NCI-H82 treated with DMSO at 0.1 percent for 48 hours (cell line): ENCODE measurements at regions not wholly inside any gene's neighbourhood (a gene's known extent, or its start where the extent isn't known, plus 50 kb on each side); places are given as distances from the start of the nearest gene placed in this dataset.

ENCODE experiments used
- DNase-seq: peaks from one replicate; lab custom pipeline; 2025; ENCODE audit not compliant: unreplicated experiment; lab: John Stamatoyannopoulos, UW

- no peak for DNase-seq
Measured at GRCh38 chr20:10986586-10986985, 312.8 kb upstream of the JAG1 start.

- no peak for DNase-seq
Measured at GRCh38 chr20:10987651-10988383, 314.0 kb upstream of the JAG1 start.

GRCh38 chr20:10990625-10991382 lies 317.0 kb upstream of the JAG1 start:
- DNase-seq: no peak

GRCh38 chr20:10992731-10993130 lies 318.9 kb upstream of the JAG1 start:
- no peak for DNase-seq

GRCh38 chr20:10994991-10995700 lies 321.3 kb upstream of the JAG1 start:
- no peak for DNase-seq

- DNase-seq: no peak
Measured at GRCh38 chr20:10998476-10998875, 324.7 kb upstream of the JAG1 start.

- no peak for DNase-seq
Measured at GRCh38 chr20:11000416-11000815, 326.6 kb upstream of the JAG1 start.

- DNase-seq: no peak
Measured at GRCh38 chr20:11001302-11001701, 327.5 kb upstream of the JAG1 start.

- no peak for DNase-seq
Measured at GRCh38 chr20:11001764-11002540, 328.2 kb upstream of the JAG1 start.

GRCh38 chr20:11003341-11003740 lies 329.5 kb upstream of the JAG1 start:
- no peak for DNase-seq

GRCh38 chr20:11008444-11009033 lies 334.7 kb upstream of the JAG1 start:
- DNase-seq: no peak

GRCh38 chr20:11011653-11012052 lies 337.9 kb upstream of the JAG1 start:
- DNase-seq: no peak

- DNase-seq: no peak
Measured at GRCh38 chr20:11012975-11013374, 339.2 kb upstream of the JAG1 start.

GRCh38 chr20:11013801-11014200 lies 340.0 kb upstream of the JAG1 start:
- no peak for DNase-seq

- DNase-seq: no peak
Measured at GRCh38 chr20:11015440-11015839, 341.6 kb upstream of the JAG1 start.

GRCh38 chr20:11017446-11017845 lies 343.6 kb upstream of the JAG1 start:
- DNase-seq: no peak

GRCh38 chr20:11018668-11019170 lies 344.9 kb upstream of the JAG1 start:
- no peak for DNase-seq

GRCh38 chr20:11020712-11021111 lies 346.9 kb upstream of the JAG1 start:
- no peak for DNase-seq

GRCh38 chr20:11027224-11027623 lies 353.4 kb upstream of the JAG1 start:
- no peak for DNase-seq

GRCh38 chr20:11030351-11030750 lies 356.6 kb upstream of the JAG1 start:
- no peak for DNase-seq

- DNase-seq: no peak
Measured at GRCh38 chr20:11031300-11031699, 357.5 kb upstream of the JAG1 start.
